GM21528 (cell line): ENCODE measurements at regions not wholly inside any gene's neighbourhood (a gene's known extent, or its start where the extent isn't known, plus 50 kb on each side); places are given as distances from the start of the nearest gene placed in this dataset.
"Not testable (repeated sequence)": the region's sequence is repeated elsewhere in the genome, so short reads cannot be mapped to it uniquely, and the experiment has no call there.

Experiments used
- ATAC-seq: cut with Tn5 transposase; IDR thresholded peaks from one replicate; pipeline ENCODE4 v1.9.1; 2021; ENCODE audit warnings: mild to moderate bottlenecking, moderate library complexity; ENCODE audit not compliant: unreplicated experiment, low FRiP score

DNA sequence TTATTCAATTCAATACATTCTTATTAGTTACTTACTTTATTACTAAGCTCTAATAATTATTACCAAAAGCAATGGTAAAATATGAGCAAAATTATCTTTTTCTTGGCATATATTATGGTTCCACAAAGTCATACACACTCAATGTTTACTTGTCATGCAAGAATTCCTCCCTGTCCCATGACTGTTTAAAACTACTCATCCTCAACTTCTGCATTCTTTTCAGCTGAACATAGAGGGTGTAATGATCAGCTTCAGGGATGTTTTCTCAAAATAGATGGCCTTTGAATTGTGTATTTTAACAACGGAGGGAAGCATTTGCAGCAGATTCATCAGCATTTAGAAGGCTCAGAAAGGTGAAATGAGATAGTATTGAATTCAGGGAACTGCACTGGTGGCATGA, 499.0 kb downstream of the RWDD3 start:
- ATAC-seq, result no peak

DNA sequence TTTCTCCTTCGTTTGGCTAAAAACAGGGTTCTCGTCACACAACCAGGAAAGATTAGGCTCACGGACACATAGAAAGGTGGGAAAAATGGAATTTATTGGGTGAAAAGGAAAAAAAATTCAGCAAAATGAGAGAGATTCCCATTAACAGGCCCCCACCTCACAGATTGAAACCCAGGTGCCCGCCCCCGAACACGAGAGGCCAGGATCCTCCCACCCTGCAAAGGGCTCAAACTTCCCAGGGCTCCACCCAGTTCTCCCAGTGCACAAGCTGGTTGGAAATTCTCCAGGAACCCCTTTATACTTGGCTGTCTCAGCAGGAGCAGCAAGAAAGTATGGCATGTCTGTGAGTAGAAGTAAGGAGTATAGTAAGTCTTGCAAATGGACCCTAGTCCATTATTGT, 499.7 kb downstream of the RWDD3 start:
- no peak for ATAC-seq

DNA sequence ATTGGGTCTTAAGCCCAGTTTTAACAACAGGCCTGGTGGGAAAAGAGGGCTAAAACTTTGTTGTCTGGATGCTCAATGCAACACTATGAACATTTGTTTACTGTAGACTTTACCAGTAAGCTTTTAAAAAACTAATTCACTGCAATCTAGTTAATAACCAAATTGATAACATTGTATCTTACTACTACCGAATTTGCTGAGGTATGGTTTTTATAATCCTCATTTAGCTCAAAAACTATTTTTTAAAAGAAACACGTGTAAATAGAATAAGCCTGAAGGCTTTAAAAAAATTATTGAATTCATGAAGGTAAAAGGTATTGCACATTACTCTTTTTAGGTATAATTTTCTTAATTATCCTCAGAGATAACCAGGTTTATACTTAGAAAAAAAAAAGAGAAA, 500.6 kb downstream of the RWDD3 start:
- no peak for ATAC-seq

DNA sequence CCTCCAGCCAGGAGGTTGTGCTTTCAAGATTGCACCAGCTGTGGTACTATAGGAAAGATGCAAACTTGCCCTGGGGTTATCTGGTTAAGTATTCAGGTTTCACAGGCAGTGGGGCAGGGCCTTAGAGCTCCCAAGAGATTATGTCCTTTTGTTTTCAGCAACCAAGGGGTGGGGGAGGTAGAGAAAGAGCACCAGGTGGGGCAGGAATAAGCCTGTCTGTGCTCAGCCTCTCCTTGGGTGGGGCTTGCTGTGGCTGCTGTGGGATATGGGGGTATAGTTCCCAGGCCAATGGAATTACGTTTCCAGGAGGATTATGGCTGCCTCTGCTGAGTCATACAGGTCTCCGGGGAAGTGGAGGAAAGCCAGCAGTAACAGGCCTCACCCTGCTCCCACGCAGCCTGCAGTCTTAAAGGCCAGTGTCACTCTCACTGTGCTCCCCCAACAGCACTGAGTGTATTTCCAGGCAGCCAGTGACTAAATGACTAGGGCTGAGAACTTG, 508.6 kb downstream of the RWDD3 start:
- ATAC-seq, result no peak

DNA sequence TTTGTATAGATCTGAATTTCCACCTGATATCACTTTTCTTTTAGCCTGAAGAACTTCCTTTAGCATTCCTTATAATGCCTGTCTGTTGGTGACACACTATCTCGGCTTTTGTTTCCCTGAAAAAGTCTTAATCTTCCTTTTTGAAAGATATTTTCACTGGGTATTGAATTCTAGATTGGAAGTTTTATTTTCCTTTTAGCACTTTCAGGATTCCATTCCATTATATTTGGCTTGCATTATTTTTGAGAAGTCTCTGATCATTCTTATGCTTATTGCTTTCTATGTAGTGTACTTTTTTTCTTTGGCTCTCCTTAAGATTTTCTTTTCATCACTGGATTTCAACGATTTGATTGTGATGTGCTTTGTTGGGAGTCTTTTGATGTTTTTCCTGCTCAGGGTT, 510.7 kb downstream of the RWDD3 start:
- ATAC-seq, result no peak

DNA sequence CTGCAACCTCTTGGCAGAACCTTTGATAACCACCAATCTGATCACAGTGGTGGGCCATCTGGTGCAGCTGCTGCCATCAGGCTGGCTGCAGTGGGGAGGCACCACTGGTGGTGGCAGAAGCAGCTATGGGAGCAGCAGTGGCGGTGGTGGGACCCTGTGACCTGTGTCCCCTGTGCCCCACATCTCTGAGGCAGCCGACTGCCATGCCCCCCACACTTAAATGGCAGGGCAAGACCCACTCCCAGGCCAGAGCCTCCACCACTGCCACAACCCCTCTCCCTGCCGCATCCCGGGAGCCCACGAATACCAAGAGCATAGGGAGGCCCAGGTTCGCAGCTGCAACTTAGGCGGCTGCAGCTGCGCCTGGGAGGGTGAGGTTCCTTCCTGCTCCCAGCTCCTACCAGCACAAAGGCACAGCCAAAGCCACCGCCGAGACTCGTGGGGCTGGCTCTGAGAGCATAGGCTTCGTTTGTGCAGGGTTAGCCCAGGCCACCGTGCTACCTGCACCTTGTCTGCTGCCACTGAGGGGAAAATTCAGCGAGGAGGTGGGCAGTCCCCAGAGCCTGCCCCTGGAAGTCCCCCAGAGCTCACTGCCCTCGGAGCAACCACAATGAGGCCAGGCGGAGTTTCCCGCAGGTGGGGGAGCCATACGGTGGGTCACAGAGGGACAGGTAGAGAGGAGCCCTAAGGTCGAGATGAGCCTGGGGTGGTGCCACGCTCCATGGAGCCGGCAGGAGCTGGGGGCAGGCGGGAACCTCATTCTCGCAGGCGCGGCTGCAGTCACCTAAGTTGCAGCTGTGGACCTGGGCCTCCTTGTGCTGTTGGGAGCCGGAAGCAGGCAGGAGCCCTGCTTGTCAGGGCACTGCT, 518.7 kb downstream of the RWDD3 start:
- ATAC-seq, result no peak

DNA sequence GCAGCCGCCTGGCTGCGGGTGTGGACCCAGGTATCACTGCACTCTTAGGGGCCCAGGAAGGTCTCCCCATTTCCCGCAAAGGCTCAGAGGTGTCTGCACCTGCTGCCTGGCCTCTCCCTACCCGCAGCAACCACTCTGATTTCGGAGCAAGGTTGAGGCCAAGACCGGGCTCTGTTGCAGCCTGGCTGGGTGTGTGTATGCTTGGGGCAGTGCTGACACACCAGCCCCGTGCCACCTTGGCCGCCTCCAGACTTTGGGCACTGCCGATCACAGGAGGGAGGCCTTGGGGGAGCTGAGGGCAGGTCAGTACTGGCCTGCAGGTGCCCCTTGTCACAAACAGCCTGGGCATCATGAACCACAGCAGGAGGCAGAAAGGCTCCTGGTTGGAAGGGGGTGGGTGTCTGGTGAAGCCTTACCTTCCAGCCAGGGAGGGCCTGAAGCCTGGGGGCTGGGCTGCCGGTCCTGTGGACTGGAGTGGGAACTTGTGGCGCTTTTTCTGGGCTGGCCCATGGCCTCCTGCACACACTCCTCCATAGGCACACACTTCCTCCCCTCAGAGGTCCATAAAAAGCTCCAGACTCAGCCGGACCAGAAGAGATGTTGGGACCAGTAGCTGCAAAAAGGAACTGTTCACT, 519.5 kb downstream of the RWDD3 start:
- ATAC-seq, result no peak

DNA sequence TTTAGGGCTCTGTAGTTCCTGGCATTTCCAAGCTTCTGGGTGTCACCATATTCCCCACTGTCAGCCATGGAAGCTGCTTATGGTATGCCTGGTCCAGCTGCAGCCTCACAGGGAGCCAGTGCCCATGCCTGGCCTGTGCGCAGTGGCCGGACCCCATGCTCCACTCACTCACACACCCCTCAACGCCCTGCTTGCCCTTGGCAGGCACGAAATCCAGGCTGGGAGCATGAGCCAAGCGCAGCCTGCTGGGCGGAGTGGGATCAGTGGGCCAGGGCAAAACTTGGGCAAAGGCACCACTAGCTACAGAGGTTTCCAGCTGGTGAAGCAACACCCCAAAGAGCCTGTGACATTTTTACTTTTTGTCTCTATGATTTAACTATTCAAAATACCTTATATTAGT, 520.4 kb downstream of the RWDD3 start:
- no peak for ATAC-seq

DNA sequence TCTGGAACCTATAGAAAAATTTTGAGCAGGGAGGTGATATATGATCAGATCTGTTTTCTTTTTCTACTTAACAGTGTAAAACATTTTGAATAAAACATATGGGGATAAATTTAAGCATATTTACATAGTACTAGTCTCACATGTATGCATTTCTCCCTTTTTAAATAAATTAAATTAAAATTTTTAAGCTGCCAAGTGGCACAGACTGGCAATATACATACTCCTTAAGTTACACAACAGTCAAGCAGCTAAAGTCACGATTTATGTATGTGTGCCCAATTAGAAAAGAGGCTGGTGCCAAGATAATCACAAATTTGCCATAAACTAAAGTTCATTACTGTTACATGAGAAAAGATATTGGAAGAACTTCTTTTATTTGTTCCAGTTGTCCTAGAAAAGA, 532.0 kb downstream of the RWDD3 start:
- ATAC-seq, result no peak

DNA sequence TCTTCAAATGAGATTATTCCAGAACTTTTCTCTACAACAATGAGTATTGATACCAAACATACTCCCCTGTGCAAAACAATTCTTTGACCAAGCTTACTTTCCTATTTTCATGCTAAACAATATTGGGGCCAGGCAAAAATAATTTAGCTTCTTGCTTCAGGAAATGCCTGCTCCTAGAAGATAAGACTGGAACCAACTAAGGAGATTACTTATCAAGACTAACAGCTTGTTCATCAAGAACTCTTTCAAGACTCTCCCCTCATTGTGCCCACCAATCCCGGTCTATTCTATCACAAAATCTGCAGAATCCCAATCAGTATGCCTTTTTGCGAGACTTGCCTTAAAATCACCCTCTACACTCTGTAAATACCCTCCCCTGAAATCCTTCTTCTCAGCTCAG, 536.6 kb downstream of the RWDD3 start:
- no peak for ATAC-seq

DNA sequence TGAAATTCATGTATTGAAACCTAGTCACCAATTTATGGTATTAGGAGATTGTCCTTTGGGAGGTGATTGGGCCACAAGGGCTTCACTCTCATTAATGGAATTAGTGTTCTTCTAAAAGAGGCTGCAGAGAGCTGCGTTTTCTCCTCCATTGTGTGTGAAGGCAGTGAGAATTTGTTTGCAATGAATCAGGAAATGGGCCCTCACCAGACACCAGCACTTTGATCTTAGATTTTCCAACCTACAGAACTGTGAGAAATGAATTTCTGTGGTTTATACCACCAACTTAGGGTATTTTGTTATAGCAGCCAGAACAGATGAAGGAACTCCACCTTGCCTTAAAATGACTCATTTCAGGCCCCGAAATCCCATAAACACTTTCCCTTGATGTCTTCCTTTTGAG, 544.2 kb downstream of the RWDD3 start:
- no peak for ATAC-seq

DNA sequence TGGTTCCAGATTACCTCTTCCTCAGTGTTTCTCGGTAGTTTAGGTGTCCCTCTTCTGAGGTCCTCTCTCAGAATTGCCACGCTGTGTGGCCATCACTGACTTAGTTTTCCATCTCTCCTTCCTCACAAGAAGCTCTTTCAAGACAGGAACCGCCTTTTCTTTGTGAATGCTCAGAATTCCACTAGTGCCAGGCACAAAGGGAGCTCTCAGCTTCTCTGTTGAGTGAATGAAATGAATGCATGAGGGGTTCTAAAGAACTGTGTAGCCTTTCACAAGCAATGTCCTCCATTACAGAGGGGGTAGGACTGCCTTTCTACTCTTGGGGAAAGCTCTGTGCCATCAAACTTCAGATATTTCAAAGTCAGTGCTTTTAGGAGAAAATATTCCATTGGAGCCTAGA, 546.8 kb downstream of the RWDD3 start:
- ATAC-seq, result no peak

DNA sequence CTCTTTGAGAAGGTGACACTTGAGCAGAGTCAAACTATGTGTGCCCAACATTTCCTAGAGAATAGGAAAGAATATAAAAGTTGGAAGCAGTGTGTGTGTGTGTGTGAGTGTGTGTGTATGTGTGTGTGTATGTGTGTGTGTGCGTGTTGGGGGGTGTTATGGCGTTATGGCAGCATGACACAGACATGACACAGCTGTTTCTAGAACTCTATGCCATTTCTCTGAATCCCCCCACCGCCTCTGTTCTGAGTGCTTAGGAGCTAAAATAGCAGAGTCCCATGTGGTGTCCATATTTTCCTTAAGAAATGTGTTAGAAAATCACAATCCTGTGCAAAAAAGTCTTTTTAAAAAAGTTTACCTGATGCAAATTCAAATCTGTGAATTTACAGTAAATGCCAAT, 556.1 kb downstream of the RWDD3 start:
- no peak for ATAC-seq

DNA sequence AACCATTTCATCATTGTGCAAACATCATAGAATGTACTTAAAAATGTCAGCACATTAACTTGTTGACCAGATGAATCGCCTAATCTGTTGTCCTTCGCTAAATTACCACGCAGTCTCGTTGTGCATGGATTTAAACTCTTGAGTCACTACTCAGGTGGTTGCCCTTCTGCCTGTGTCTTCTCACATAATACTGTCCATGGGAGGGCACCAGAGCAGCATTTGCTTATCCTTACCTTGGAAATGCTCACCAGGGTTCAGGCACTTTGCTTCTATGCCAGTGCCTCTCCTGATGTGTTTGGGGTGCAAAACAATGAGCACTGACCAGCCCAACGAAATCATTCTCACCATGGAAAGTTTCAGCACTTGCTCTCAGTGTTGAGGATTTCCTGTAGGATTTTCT, 559.9 kb downstream of the RWDD3 start:
- no peak for ATAC-seq

DNA sequence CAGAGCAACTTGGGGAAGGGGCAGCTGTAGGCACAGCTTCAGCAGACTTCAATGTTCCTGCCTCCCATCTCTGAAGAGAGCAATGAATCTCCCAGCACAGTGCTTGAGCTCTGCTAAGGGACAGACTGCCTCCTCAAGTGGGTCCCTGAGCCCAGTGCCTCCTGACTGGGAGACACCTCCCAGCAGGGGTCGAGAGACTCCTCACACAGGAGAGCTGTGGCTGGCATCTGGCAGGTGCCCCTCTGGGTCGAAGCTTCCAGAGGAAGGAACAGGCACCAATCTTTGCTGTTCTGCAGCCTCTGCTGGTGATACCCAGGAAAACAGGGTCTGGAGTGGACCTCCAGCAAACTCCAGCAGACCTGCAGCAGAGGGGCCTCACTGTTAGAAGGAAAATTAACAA, 563.8 kb downstream of the RWDD3 start:
- ATAC-seq, result not testable (repeated sequence)

DNA sequence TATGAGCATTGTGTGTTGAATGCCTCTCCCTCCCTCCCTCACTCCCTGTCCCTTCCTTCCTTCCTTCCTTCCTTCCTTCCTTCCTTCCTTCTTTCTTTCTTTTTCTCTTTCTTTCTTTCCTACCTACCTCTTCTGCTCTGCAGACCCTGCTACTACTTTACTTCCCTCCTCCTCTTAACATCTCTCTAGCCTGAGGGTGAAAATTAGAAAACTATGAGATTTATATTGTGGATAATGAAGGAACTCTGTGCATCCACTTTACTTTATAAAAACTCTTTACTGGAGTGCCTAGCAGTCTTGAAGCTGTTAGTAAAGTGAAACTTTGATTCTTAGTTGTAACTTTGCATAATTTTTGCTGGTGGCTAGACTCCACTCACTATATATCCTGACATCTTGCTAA, 572.2 kb downstream of the RWDD3 start:
- no peak for ATAC-seq

DNA sequence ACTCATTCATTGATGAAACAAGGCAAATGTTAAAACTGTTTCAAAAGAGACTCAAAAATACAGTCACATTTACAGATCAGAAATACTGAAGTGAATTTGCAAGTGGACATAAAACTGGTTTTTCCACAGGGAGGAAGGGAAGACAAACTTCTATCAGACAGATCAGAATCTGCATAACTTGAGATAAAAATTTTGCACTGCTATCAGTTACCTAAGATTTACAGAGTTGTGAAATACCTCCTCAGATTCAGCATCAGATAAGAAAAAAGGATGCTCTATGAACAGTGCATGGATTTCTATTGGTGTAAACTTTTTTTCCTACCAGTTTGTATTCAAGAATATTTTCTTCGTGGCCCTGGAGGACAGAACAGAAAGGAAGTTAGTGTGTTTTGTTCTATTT, 575.4 kb downstream of the RWDD3 start:
- ATAC-seq, result no peak

DNA sequence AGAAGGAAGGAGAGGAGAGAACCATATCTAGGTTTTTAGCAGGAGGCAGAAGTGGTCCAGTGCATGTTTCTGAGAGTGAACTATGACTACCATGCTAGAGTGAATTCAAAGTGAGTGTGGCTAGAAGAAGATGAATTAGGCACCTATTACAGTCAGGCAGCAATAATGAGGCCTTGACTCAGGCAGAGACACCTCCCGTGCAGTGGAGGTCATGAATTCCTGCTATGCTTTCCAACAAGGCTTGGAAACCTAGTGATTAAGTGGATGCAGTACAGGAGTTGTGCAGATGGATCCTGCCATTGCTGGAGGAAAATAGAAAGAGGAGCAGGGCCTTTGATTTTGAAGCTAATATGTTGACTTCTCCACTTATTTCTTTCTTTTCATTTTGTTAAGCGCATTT, 581.5 kb downstream of the RWDD3 start:
- no peak for ATAC-seq

DNA sequence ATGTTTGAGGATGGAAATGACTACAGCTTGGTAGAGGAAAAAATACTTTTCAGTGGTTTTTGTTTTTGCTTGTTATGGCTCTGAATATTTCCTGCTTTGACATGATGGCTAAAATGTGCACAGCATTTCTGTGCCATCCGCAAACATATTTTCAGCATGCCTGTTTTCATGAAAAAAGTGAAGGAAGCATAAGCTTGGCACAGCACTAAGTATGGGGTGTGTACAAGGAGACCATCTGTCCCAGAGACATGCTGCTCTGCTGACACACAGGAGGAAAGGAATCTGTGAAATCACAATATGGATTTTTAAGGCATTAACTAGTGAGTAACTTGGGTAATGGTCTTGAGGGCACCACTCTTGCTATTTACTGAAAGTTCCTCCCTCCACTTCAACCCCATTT, 595.5 kb downstream of the RWDD3 start:
- no peak for ATAC-seq

DNA sequence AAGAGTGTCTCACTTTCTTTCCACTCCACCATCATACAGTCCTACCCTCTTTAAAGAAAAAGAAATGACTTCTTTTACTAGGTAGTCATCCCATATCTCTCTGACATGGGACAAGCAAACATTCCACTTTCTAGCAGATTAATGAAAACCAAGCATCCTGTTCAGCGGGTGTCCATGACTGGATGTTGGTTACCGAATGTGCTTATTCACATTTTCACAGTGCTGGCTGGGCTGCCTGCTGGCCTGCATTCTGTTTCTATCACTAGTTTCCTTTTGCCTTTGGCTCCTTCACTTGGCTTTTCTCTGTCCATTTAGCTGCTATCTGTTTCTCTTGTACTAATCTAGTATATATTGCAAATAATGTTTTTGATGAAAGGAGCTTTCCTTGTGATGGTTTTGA, 598.4 kb downstream of the RWDD3 start:
- ATAC-seq, result no peak

DNA sequence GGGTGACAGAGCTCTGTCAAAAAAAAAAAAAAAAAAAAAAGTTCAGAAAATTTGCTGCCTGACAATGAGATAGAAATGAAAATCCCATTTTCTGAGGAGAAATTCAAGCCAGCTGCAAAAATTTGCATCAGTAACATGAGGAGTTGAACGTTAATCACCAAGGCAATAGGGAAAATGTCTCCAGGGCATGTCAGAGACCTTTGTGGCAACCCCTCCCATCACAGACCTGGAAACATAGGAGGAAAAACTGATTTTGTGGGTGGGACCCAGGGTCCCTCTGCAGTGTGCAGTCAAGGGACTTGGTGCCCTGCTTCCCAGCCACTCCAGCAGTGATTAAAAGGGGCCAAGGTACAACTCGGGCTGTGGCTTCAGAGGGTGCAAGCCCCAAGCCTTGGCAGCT, 615.4 kb downstream of the RWDD3 start:
- no peak for ATAC-seq

DNA sequence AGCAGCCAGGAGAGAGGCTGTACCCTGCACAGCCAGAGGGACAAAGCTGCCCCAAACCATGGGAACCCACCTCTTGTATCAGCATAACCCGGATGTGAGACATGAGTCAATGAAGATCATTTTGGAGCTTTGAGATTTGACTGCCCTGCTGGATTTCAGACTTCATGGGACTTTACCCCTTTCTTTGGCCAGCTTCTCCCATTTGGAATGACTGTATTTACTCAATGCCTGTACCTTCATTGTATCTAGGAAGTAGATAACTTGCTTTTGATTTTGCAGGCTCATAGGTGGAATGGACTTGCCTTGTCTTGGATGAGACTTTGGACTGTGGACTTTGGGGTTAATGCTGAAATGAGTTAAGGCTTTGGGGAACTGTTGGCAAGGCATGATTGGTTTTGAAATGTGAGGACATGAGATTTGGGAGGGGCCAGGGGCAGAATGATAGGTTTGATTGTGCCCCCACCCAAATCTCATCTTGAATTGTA, 616.2 kb downstream of the RWDD3 start:
- no peak for ATAC-seq
